Ascending aorta (tissue), 2 donors: ENCODE measurements at regions not wholly inside any gene's neighbourhood (a gene's known extent, or its start where the extent isn't known, plus 50 kb on each side); places are given as distances from the start of the nearest gene placed in this dataset.
"Not testable (repeated sequence)": the region's sequence is repeated elsewhere in the genome, so short reads cannot be mapped to it uniquely, and the experiment has no call there.

Experiments
- DNase-seq, 2 donors: peaks; one replicate each; pipeline ENCODE4 v3.0.0-alpha.2; 2019; ENCODE audit warnings: low spot score in 2 of 2
- H3K27ac ChIP-seq, 2 donors: fragments of 200-600 bp; sonication (generic); one replicate each; pipeline ENCODE4 v1.5.1; 2016 to 2017; ENCODE audit warnings: mild to moderate bottlenecking in 1 of 2
- H3K27me3 ChIP-seq: fragments of 200-600 bp; sonication (generic); one replicate; pipeline ENCODE4 v1.5.1; 2017
- H3K36me3 ChIP-seq, 2 donors: fragments of 200-600 bp; sonication (generic); one replicate each; pipeline ENCODE4 v1.5.1; 2016
- H3K4me1 ChIP-seq, 2 donors: fragments of 200-600 bp; sonication (generic); one replicate each; pipeline ENCODE4 v1.5.1; 2016 to 2017; ENCODE audit warnings: mild to moderate bottlenecking in 1 of 2
- H3K4me3 ChIP-seq, 2 donors: fragments of 200-600 bp; sonication (generic); one replicate each; pipeline ENCODE4 v1.5.1; 2016 to 2017; ENCODE audit warnings: mild to moderate bottlenecking in 1 of 2
- H3K9me3 ChIP-seq, 2 donors: fragments of 200-600 bp; sonication (generic); one replicate each; pipeline ENCODE4 v1.5.1; 2016
- CTCF ChIP-seq, 3 experiments: fragments of 200-600 bp in 2 of 3; fragments of 450-650 bp in 1 of 3; sonication (generic) in 2 of 3; IDR thresholded peaks; one replicate each; pipeline ENCODE4 v1.5.1; 2016 to 2019; ENCODE audit warnings: antibody characterized with exemption in 3 of 3, mild to moderate bottlenecking in 1 of 3, moderate library complexity in 1 of 3
- intact Hi-C: fragments of 100-400 bp; cut with DNase I; formaldehyde crosslinking; loops from one replicate; pipeline ENCODE4 v1.15.1; 2023

- no peak for DNase-seq
- Histone ChIP-seq H3K36me3 (no peaks in the 10 kb centered on the region), H3K27me3 (no peaks in the 10 kb centered on the region), H3K9me3 (no peaks in the 10 kb centered on the region), H3K4me3 (no peak overlapping the region), H3K27ac (no peak overlapping the region), H3K4me1 (no peaks in the 10 kb centered on the region)
- intact Hi-C loops, result no loop called here
- TF ChIP-seq CTCF (IDR thresholded peaks at IDR 0.05), result no peak
These were observed 180.4 kb upstream of the B3GAT1 start for GRCh38 chr11:134592391-134592990.

GRCh38 chr11:134591338-134591737 lies 179.3 kb upstream of the B3GAT1 start:
- no peaks in the 10 kb centered on the region for H3K4me1 ChIP-seq
- no peak overlapping the region for H3K27ac ChIP-seq
- H3K36me3 ChIP-seq, result no peaks in the 10 kb centered on the region
- no peak overlapping the region for H3K4me3 ChIP-seq
- H3K27me3 ChIP-seq, result no peaks in the 10 kb centered on the region
- intact Hi-C loops, result no loop called here
- no peak for TF ChIP-seq CTCF (IDR thresholded peaks at IDR 0.05)
- DNase-seq, result no peak
- no peaks in the 10 kb centered on the region for H3K9me3 ChIP-seq

GRCh38 chr11:134589129-134589528 lies 177.1 kb upstream of the B3GAT1 start:
- intact Hi-C loops, result no loop called here
- Histone ChIP-seq H3K27ac (no peak overlapping the region), H3K9me3 (no peaks in the 10 kb centered on the region), H3K27me3 (no peaks in the 10 kb centered on the region), H3K4me1 (no peaks in the 10 kb centered on the region), H3K4me3 (no peak overlapping the region), H3K36me3 (no peaks in the 10 kb centered on the region)
- no peak for TF ChIP-seq CTCF (IDR thresholded peaks at IDR 0.05)
- no peak for DNase-seq

GRCh38 chr11:134588460-134589110 lies 176.5 kb upstream of the B3GAT1 start:
- DNase-seq, H3K27me3 ChIP-seq, intact Hi-C loops, H3K27ac ChIP-seq, H3K4me3 ChIP-seq, H3K9me3 ChIP-seq, H3K4me1 ChIP-seq, H3K36me3 ChIP-seq: not testable (repeated sequence)

GRCh38 chr11:134587345-134587744 lies 175.3 kb upstream of the B3GAT1 start:
- H3K4me1 ChIP-seq, result no peaks in the 10 kb centered on the region
- H3K36me3 ChIP-seq, result no peaks in the 10 kb centered on the region
- no peak for TF ChIP-seq CTCF (IDR thresholded peaks at IDR 0.05)
- DNase-seq, result no peak
- H3K27ac ChIP-seq, result no peak overlapping the region
- H3K4me3 ChIP-seq, result no peak overlapping the region
- intact Hi-C loops, result no loop called here
- no peaks in the 10 kb centered on the region for H3K9me3 ChIP-seq
- H3K27me3 ChIP-seq, result no peaks in the 10 kb centered on the region

GRCh38 chr11:134586726-134587125 lies 174.7 kb upstream of the B3GAT1 start:
- Histone ChIP-seq H3K4me3 (no peak overlapping the region), H3K36me3 (no peaks in the 10 kb centered on the region), H3K27me3 (no peaks in the 10 kb centered on the region), H3K9me3 (no peaks in the 10 kb centered on the region), H3K4me1 (no peaks in the 10 kb centered on the region), H3K27ac (no peak overlapping the region)
- intact Hi-C loops, result no loop called here
- DNase-seq, result no peak
- TF ChIP-seq CTCF (IDR thresholded peaks at IDR 0.05), result no peak
